ENCODE measurements at regions not wholly inside any gene's neighbourhood (a gene's known extent, or its start where the extent isn't known, plus 50 kb on each side); places are given as distances from the start of the nearest gene placed in this dataset.

- no peak overlapping the region for H3K4me3 ChIP-seq (ENCODE audit: low read length)
- no peak for TF ChIP-seq CTCF (conservative IDR thresholded peaks at IDR 0.05; ENCODE audit: low read length)
- DNase-seq (ENCODE audit: low read depth), result no peak
Measured at GRCh38 chr4:173845580-173845979, 315.6 kb upstream of the HAND2 start.

GRCh38 chr4:173839865-173840264 is 309.8 kb upstream of the HAND2 start:
- TF ChIP-seq CTCF (conservative IDR thresholded peaks at IDR 0.05; ENCODE audit: low read length), result no peak
- no peak overlapping the region for H3K4me3 ChIP-seq (ENCODE audit: low read length)
- no peak for DNase-seq (ENCODE audit: low read depth)

GRCh38 chr4:173837517-173837916 is 307.5 kb upstream of the HAND2 start:
- TF ChIP-seq CTCF (conservative IDR thresholded peaks at IDR 0.05; ENCODE audit: low read length), result no peak
- DNase-seq (ENCODE audit: low read depth), result no peak
- no peak overlapping the region for H3K4me3 ChIP-seq (ENCODE audit: low read length)

GRCh38 chr4:173835903-173836302 is 305.9 kb upstream of the HAND2 start:
- peak; percentile 16 for DNase-seq (ENCODE audit: low read depth)
- no peak for TF ChIP-seq CTCF (conservative IDR thresholded peaks at IDR 0.05; ENCODE audit: low read length)
- H3K4me3 ChIP-seq (ENCODE audit: low read length), result no peak overlapping the region

GRCh38 chr4:173834151-173834550 is 304.1 kb upstream of the HAND2 start:
- TF ChIP-seq CTCF (conservative IDR thresholded peaks at IDR 0.05; ENCODE audit: low read length), result peak; percentile 18; the same call in 1 of the 2 replicates
- H3K4me3 ChIP-seq (ENCODE audit: low read length), result no peak overlapping the region
- DNase-seq (ENCODE audit: low read depth), result no peak

- no peak for DNase-seq (ENCODE audit: low read depth)
- no peak overlapping the region for H3K4me3 ChIP-seq (ENCODE audit: low read length)
- TF ChIP-seq CTCF (conservative IDR thresholded peaks at IDR 0.05; ENCODE audit: low read length), result no peak
Measured at GRCh38 chr4:173829565-173829964, 299.5 kb upstream of the HAND2 start.

- DNase-seq (ENCODE audit: low read depth), result no peak
- TF ChIP-seq CTCF (conservative IDR thresholded peaks at IDR 0.05; ENCODE audit: low read length), result peak; percentile 33; the same call in 1 of the 2 replicates
Measured at GRCh38 chr4:173827707-173828106, 297.7 kb upstream of the HAND2 start.

More at GRCh38 chr4:173827707-173828106, 297.7 kb upstream of the HAND2 start:
- no peak overlapping the region for H3K4me3 ChIP-seq (ENCODE audit: low read length)
